ENCODE measurements at regions not wholly inside any gene's neighbourhood (a gene's known extent, or its start where the extent isn't known, plus 50 kb on each side); places are given as distances from the start of the nearest gene placed in this dataset.

DNA sequence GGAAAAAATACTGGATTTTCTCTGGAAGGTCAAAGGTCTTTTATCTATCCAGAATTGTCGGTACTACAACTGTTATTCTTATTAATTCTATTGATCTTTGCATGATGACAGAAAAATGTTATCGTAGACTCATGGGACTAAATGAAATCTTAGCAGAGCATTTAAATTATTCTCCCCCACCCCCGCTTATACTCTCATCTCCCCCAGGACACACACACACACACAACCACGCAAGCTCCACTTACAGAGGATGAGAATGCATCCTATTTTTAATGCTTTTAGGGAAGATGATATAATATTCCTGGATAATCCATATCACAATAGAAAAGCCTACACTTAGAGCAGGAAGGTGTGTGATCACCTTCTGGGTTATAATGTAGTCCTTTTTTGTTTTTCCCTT lies 91.9 kb upstream of the STARD13 start:
- H3K27ac Mint-ChIP-seq = no peak overlapping the region
- H3K9me3 Mint-ChIP-seq (ENCODE audit: insufficient read depth) = no peaks in the 10 kb centered on the region
- H3K9me3 ChIP-seq (ENCODE audit: control extremely low read depth in 1 of 3, control insufficient read depth in 2 of 3, insufficient read depth in 1 of 3, low read length in 2 of 3) = peaks cover 0 to 2% (median 1%) of the 10 kb centered on the region in 3 donors
- no peaks in the 10 kb centered on the region for H3K79me2 ChIP-seq (ENCODE audit: control insufficient read depth, insufficient read depth, low read length)
- H2AFZ ChIP-seq (ENCODE audit: insufficient read depth, low read depth, low read length, poor library complexity, severe bottlenecking) = no peak overlapping the region
- no peak overlapping the region for H3K4me2 ChIP-seq (replicated peaks; ENCODE audit: low read depth, low read length, poor library complexity, severe bottlenecking)
- no peaks in the 10 kb centered on the region for H3K36me3 ChIP-seq (replicated peaks in 1 of 2; ENCODE audit: control extremely low read depth in 1 of 2, control insufficient read depth in 1 of 2, extremely low read depth in 1 of 2, insufficient read depth in 2 of 2, low read length in 1 of 2)
- WGBS (ENCODE audit: insufficient coverage) = 90% methylated on average over 2 of the region's 4 CpGs
- ATAC-seq (ENCODE audit: low read depth) = no peak
- no peaks in the 10 kb centered on the region for H3K4me1 Mint-ChIP-seq
- no peak overlapping the region for H3K27ac ChIP-seq (ENCODE audit: low read length in 2 of 2)
- H3K9ac ChIP-seq (ENCODE audit: low read length) = no peak overlapping the region
- ChIA-PET CTCF (no interaction called here), POLR2A (no interaction called here)
- TF ChIP-seq, protein P1, sequence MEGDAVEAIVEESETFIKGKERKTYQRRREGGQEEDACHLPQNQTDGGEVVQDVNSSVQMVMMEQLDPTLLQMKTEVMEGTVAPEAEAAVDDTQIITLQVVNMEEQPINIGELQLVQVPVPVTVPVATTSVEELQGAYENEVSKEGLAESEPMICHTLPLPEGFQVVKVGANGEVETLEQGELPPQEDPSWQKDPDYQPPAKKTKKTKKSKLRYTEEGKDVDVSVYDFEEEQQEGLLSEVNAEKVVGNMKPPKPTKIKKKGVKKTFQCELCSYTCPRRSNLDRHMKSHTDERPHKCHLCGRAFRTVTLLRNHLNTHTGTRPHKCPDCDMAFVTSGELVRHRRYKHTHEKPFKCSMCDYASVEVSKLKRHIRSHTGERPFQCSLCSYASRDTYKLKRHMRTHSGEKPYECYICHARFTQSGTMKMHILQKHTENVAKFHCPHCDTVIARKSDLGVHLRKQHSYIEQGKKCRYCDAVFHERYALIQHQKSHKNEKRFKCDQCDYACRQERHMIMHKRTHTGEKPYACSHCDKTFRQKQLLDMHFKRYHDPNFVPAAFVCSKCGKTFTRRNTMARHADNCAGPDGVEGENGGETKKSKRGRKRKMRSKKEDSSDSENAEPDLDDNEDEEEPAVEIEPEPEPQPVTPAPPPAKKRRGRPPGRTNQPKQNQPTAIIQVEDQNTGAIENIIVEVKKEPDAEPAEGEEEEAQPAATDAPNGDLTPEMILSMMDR (IDR thresholded peaks at IDR 0.05) = no peak
- TF ChIP-seq EZH2 (IDR thresholded peaks at IDR 0.05; ENCODE audit: borderline replicate concordance, insufficient read depth, low read depth, low read length, poor library complexity, severe bottlenecking) = no peak
- peaks cover 7% of the 10 kb centered on the region for H3K27me3 Mint-ChIP-seq
- no peaks in the 10 kb centered on the region for H3K27me3 ChIP-seq (replicated peaks in 1 of 4; ENCODE audit: control extremely low read depth in 1 of 4, control insufficient read depth in 3 of 4, insufficient read depth in 4 of 4, low read length in 3 of 4)
- H4K20me1 ChIP-seq (ENCODE audit: control insufficient read depth, insufficient read depth, low read length, poor library complexity, severe bottlenecking) = no peaks in the 10 kb centered on the region
- no peak overlapping the region for H3K4me3 ChIP-seq (ENCODE audit: control extremely low read depth in 1 of 5, extremely low read depth in 1 of 5, insufficient read depth in 1 of 5, low read depth in 2 of 5, low read length in 4 of 5)
- no peak overlapping the region for H3K4me3 Mint-ChIP-seq
- no peak for DNase-seq
- intact Hi-C loops (cut with micrococcal nuclease) = no loop called here
- H3K4me1 ChIP-seq (ENCODE audit: control insufficient read depth in 2 of 2, insufficient read depth in 2 of 2, low read length in 2 of 2) = peaks cover 0 to 3% of the 10 kb centered on the region in 2 donors

DNA sequence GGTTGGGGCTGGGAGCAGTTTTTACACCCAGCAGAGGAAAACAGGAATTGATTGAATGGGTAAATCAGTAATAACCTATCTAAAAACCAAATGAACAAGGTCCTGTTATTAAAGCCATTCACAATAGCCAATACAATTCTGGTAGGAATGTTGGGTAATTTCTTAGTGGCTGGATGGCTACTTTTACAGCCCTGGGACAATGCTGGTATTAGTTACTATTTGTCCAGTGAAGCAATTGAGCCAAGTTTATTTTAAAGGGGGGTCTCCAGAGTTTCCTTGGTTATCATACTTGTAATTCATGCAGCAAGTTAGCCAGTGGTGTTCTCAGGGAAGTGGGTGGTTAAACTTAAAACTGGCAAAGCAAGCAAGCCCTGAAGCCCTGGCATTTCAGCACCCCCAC lies 92.3 kb upstream of the STARD13 start:
- no peak overlapping the region for H2AFZ ChIP-seq (ENCODE audit: insufficient read depth, low read depth, low read length, poor library complexity, severe bottlenecking)
- no peak overlapping the region for H3K27ac Mint-ChIP-seq
- H3K4me1 Mint-ChIP-seq = no peaks in the 10 kb centered on the region

More for the DNA sequence above, 92.3 kb upstream of the STARD13 start:
- Histone ChIP-seq H4K20me1 (ENCODE audit: control insufficient read depth, insufficient read depth, low read length, poor library complexity, severe bottlenecking) (no peaks in the 10 kb centered on the region), H3K9ac (ENCODE audit: low read length) (no peak overlapping the region), H3K27me3 (replicated peaks in 1 of 4; ENCODE audit: control extremely low read depth in 1 of 4, control insufficient read depth in 3 of 4, insufficient read depth in 4 of 4, low read length in 3 of 4) (no peaks in the 10 kb centered on the region), H3K4me2 (replicated peaks; ENCODE audit: low read depth, low read length, poor library complexity, severe bottlenecking) (no peak overlapping the region), H3K36me3 (replicated peaks in 1 of 2; ENCODE audit: control extremely low read depth in 1 of 2, control insufficient read depth in 1 of 2, extremely low read depth in 1 of 2, insufficient read depth in 2 of 2, low read length in 1 of 2) (no peaks in the 10 kb centered on the region), H3K79me2 (ENCODE audit: control insufficient read depth, insufficient read depth, low read length) (no peaks in the 10 kb centered on the region), H3K9me3 (ENCODE audit: control extremely low read depth in 1 of 3, control insufficient read depth in 2 of 3, insufficient read depth in 1 of 3, low read length in 2 of 3) (peaks cover 0 to 2% (median 1%) of the 10 kb centered on the region in 3 donors), H3K4me3 (ENCODE audit: control extremely low read depth in 1 of 5, extremely low read depth in 1 of 5, insufficient read depth in 1 of 5, low read depth in 2 of 5, low read length in 4 of 5) (no peak overlapping the region), H3K4me1 (ENCODE audit: control insufficient read depth in 2 of 2, insufficient read depth in 2 of 2, low read length in 2 of 2) (peaks cover 0 to 3% of the 10 kb centered on the region in 2 donors), H3K27ac (ENCODE audit: low read length in 2 of 2) (no peak overlapping the region)
- Mint-ChIP-seq H3K4me3 (no peak overlapping the region), H3K27me3 (peaks cover 7% of the 10 kb centered on the region), H3K9me3 (ENCODE audit: insufficient read depth) (no peaks in the 10 kb centered on the region)
- DNase-seq (no peak), ATAC-seq (ENCODE audit: low read depth) (no peak)
- TF ChIP-seq, protein P1 (IDR thresholded peaks at IDR 0.05) = no peak
- no peak for TF ChIP-seq EZH2 (IDR thresholded peaks at IDR 0.05; ENCODE audit: borderline replicate concordance, insufficient read depth, low read depth, low read length, poor library complexity, severe bottlenecking)
- ChIA-PET POLR2A (no interaction called here), CTCF (no interaction called here)
- intact Hi-C loops (cut with micrococcal nuclease) = no loop called here

All from B cell (primary cell).